Keratinocyte (primary cell): ENCODE measurements at regions not wholly inside any gene's neighbourhood (a gene's known extent, or its start where the extent isn't known, plus 50 kb on each side); places are given as distances from the start of the nearest gene placed in this dataset.

Experiments used
- DNase-seq: peaks from one replicate; pipeline ENCODE4 v3.0.0-alpha.2; 2011; ENCODE audit warnings: low read depth, missing footprints, low spot score
- FAIRE-seq: peaks from 2 replicates; lab custom pipeline; 2011; peaks lifted over from hg19 to GRCh38; lab: Jason Lieb, UNC
- H2AFZ ChIP-seq: 2 replicates; pipeline ENCODE4 v1.6.0; 2012; ENCODE audit warnings: low read length, control low read depth, inconsistent platforms; ENCODE audit not compliant: control insufficient read depth
- H3K27ac ChIP-seq: 2 replicates; pipeline ENCODE4 v1.5.1; 2011; ENCODE audit warnings: low read length; ENCODE audit not compliant: control insufficient read depth, insufficient read depth
- H3K27me3 ChIP-seq: 3 replicates; pipeline ENCODE4 v1.6.0; 2011; ENCODE audit warnings: low read length; ENCODE audit not compliant: control insufficient read depth, insufficient read depth; ENCODE audit errors: extremely low read depth
- H3K36me3 ChIP-seq, 2 experiments: 2 replicates in 1 of 2; 3 replicates in 1 of 2; pipeline ENCODE4 v1.5.1; 2011; ENCODE audit warnings: low read length in 2 of 2, mild to moderate bottlenecking in 1 of 2; ENCODE audit not compliant: control insufficient read depth in 2 of 2, insufficient read depth in 2 of 2; ENCODE audit errors: extremely low read depth in 1 of 2
- H3K4me1 ChIP-seq: 3 replicates; pipeline ENCODE4 v1.5.1; 2011; ENCODE audit warnings: low read length; ENCODE audit not compliant: control insufficient read depth, insufficient read depth; ENCODE audit errors: extremely low read depth
- H3K4me2 ChIP-seq: 3 replicates; pipeline ENCODE4 v1.6.0; 2011; ENCODE audit warnings: low read depth, low read length; ENCODE audit not compliant: control insufficient read depth, insufficient read depth; ENCODE audit errors: extremely low read depth
- H3K4me3 ChIP-seq, 3 experiments: fragments of 200-600 bp in 1 of 3; sonication (generic) in 1 of 3; 2 replicates in 2 of 3; 3 replicates in 1 of 3; pipeline ENCODE4 v1.5.1; 2011 to 2016; ENCODE audit warnings: low read length in 3 of 3, mild to moderate bottlenecking in 3 of 3, control low read depth in 2 of 3, inconsistent platforms in 1 of 3, low read depth in 1 of 3, mixed read lengths in 1 of 3, mixed run types in 1 of 3, moderate library complexity in 1 of 3; ENCODE audit not compliant: control insufficient read depth in 2 of 3, insufficient read depth in 2 of 3; ENCODE audit errors: extremely low read depth in 1 of 3
- H3K79me2 ChIP-seq: 2 replicates; pipeline ENCODE4 v1.6.0; 2012; ENCODE audit warnings: low read length; ENCODE audit not compliant: control insufficient read depth, insufficient read depth
- H3K9ac ChIP-seq: 3 replicates; pipeline ENCODE4 v1.6.0; 2011; ENCODE audit warnings: low read length; ENCODE audit not compliant: control insufficient read depth, insufficient read depth; ENCODE audit errors: extremely low read depth
- H3K9me1 ChIP-seq: 3 replicates; pipeline ENCODE4 v1.6.0; 2011; ENCODE audit warnings: low read length; ENCODE audit not compliant: control insufficient read depth, insufficient read depth; ENCODE audit errors: extremely low read depth
- H3K9me3 ChIP-seq: 2 replicates; pipeline ENCODE4 v1.5.1; 2012; ENCODE audit warnings: low read depth, low read length; ENCODE audit not compliant: control insufficient read depth
- H4K20me1 ChIP-seq: 3 replicates; pipeline ENCODE4 v1.6.0; 2011; ENCODE audit warnings: low read length; ENCODE audit not compliant: control insufficient read depth, insufficient read depth; ENCODE audit errors: extremely low read depth
- EZH2 ChIP-seq: IDR thresholded peaks from one replicate; pipeline ENCODE4 v1.6.1; 2012; ENCODE audit warnings: inconsistent platforms, mild to moderate bottlenecking, low read length, moderate library complexity
- dilution Hi-C: fragments of 300-500 bp; cut with MboI; formaldehyde crosslinking; loops from one replicate; pipeline ENCODE4 v1.7.0; 2020; ENCODE audit warnings: low sequenced_read_pairs; ENCODE audit not compliant: extremely low pct_ligation_motif_present
- TF ChIP-seq, protein P1 (sequence below), 3 experiments: IDR thresholded peaks in 1 of 3; conservative IDR thresholded peaks in 1 of 3; optimal IDR thresholded peaks in 1 of 3; 2 replicates in 2 of 3; 3 replicates in 1 of 3; pipeline versions ENCODE3 to v1.5.1; 2011; ENCODE audit warnings: low read length in 3 of 3, mild to moderate bottlenecking in 3 of 3, moderate library complexity in 2 of 3, control low read depth in 1 of 3, inconsistent platforms in 1 of 3; ENCODE audit not compliant: insufficient read depth in 2 of 3; ENCODE audit errors: extremely low read depth in 1 of 3

DNA sequence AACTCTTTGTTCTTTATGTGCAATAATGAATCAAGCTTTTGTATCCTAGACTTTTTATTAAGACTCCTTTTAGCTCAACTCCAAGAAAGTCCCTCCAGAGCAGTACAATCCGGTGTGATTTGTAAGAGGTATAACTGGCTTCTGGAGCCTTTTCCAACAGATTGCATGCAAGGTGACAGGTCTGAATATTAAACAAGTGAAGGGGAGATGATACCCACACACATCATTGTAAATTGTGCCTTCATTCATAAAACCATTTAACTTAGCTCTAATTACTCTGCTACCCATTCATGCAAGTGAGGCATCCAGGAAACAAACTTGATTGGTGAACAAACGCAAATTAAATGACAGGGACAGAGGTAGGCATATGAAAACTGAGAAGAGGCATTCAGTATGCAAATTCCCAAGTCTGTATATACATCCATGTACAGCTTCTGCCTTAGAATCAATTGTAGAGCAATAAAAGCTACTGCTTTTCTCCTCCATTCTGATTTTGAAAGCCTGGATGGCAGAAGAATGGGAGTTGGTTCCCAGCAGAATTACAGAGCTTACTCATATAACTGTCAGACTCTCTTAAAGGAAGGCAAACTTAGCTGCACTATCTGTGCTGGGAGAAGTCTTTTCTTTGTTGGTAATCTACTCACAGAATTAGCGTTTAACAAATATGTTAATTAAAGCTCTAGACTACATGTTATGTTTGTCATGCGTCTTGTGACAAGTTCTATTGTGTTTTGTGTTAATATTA, 261.0 kb upstream of the CDH6 start:
- Histone ChIP-seq H3K9me1 (no peaks in the 10 kb centered on the region), H2AFZ (no peak overlapping the region), H3K36me3 (no peaks in the 10 kb centered on the region), H3K79me2 (no peaks in the 10 kb centered on the region), H3K9ac (no peak overlapping the region), H3K27ac (no peak overlapping the region), H3K4me3 (no peak overlapping the region), H3K4me1 (no peaks in the 10 kb centered on the region), H3K4me2 (no peak overlapping the region), H4K20me1 (no peaks in the 10 kb centered on the region), H3K9me3 (no peaks in the 10 kb centered on the region), H3K27me3 (no peaks in the 10 kb centered on the region)
- DNase-seq (no peak), FAIRE-seq (no peak)
- no peak for TF ChIP-seq EZH2
- TF ChIP-seq, protein P1, sequence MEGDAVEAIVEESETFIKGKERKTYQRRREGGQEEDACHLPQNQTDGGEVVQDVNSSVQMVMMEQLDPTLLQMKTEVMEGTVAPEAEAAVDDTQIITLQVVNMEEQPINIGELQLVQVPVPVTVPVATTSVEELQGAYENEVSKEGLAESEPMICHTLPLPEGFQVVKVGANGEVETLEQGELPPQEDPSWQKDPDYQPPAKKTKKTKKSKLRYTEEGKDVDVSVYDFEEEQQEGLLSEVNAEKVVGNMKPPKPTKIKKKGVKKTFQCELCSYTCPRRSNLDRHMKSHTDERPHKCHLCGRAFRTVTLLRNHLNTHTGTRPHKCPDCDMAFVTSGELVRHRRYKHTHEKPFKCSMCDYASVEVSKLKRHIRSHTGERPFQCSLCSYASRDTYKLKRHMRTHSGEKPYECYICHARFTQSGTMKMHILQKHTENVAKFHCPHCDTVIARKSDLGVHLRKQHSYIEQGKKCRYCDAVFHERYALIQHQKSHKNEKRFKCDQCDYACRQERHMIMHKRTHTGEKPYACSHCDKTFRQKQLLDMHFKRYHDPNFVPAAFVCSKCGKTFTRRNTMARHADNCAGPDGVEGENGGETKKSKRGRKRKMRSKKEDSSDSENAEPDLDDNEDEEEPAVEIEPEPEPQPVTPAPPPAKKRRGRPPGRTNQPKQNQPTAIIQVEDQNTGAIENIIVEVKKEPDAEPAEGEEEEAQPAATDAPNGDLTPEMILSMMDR (optimal IDR thresholded peaks at IDR 0.05 in 1 of 3, IDR thresholded peaks at IDR 0.05 in 1 of 3, conservative IDR thresholded peaks at IDR 0.05 in 1 of 3; ENCODE audit: extremely low read depth in 1 of 3, insufficient read depth in 2 of 3, low read length in 3 of 3): no peak
- dilution Hi-C loops: no loop called here

DNA sequence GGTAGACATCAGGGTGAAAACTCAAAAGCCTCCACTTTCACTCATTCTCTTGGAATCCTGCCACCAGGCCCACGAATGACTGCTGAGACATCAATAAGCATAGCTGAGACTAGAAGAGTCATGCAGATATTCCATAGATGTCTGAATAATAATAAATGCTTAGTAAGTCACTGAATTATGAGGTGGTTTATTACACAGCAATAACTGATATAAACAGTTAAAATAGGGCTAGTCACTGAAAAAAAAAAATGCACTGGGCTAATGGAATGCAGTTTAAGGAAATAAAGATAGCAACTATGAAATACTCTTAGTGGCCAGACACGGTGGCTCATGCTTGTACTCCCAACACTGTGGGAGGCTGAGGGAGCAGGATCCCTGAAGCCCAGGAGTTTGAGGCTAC, 262.8 kb upstream of the CDH6 start:
- no peaks in the 10 kb centered on the region for H3K9me1 ChIP-seq

More for the DNA sequence above, 262.8 kb upstream of the CDH6 start:
- Histone ChIP-seq H3K9me3 (no peaks in the 10 kb centered on the region), H3K27me3 (no peaks in the 10 kb centered on the region), H4K20me1 (no peaks in the 10 kb centered on the region), H3K27ac (no peak overlapping the region), H3K79me2 (no peaks in the 10 kb centered on the region), H3K36me3 (no peaks in the 10 kb centered on the region), H2AFZ (no peak overlapping the region), H3K9ac (no peak overlapping the region), H3K4me3 (no peak overlapping the region), H3K4me1 (no peaks in the 10 kb centered on the region), H3K4me2 (no peak overlapping the region)
- DNase-seq (no peak), FAIRE-seq (no peak)
- TF ChIP-seq EZH2: no peak
- TF ChIP-seq, protein P1 (optimal IDR thresholded peaks at IDR 0.05 in 1 of 3, IDR thresholded peaks at IDR 0.05 in 1 of 3, conservative IDR thresholded peaks at IDR 0.05 in 1 of 3; ENCODE audit: extremely low read depth in 1 of 3, insufficient read depth in 2 of 3, low read length in 3 of 3): no peak
- dilution Hi-C loops: no loop called here
